Kidney (tissue), 13 donors: ENCODE measurements at regions not wholly inside any gene's neighbourhood (a gene's known extent, or its start where the extent isn't known, plus 50 kb on each side); places are given as distances from the start of the nearest gene placed in this dataset.

Experiments used
- DNase-seq, 5 donors: peaks; one replicate each; pipeline ENCODE4 v3.0.0-alpha.2; 2013 to 2020
- FAIRE-seq: peaks from 2 replicates; lab custom pipeline; 2012; peaks lifted over from hg19 to GRCh38; lab: Jason Lieb, UNC
- H3K27ac ChIP-seq, 2 donors: one replicate each; pipeline ENCODE4 v1.7.0; 2013; ENCODE audit warnings: low read depth in 2 of 2, low read length in 2 of 2, inconsistent platforms in 1 of 2
- H3K27me3 ChIP-seq: one replicate; pipeline ENCODE4 v1.7.1; 2013; ENCODE audit warnings: low read length, inconsistent platforms; ENCODE audit not compliant: control insufficient read depth, insufficient read depth
- H3K36me3 ChIP-seq, 3 donors: one replicate each; pipeline versions ENCODE4 v1.7.0 to v1.7.1; 2013; ENCODE audit warnings: low read length in 3 of 3, control low read depth in 1 of 3, inconsistent platforms in 1 of 3; ENCODE audit not compliant: insufficient read depth in 3 of 3, control insufficient read depth in 2 of 3
- H3K4me1 ChIP-seq, 3 donors: one replicate each; pipeline versions ENCODE4 v1.7.0 to v1.7.1; 2013; ENCODE audit warnings: low read length in 3 of 3, inconsistent platforms in 1 of 3, low read depth in 1 of 3; ENCODE audit not compliant: control insufficient read depth in 2 of 3, insufficient read depth in 2 of 3
- H3K4me3 ChIP-seq, 3 donors: one replicate each; pipeline versions ENCODE4 v1.7.0 to v1.8.1; 2013; ENCODE audit warnings: low read length in 3 of 3, control low read depth in 1 of 3, inconsistent platforms in 1 of 3
- H3K9ac ChIP-seq, 3 donors: one replicate each; pipeline versions ENCODE4 v1.7.0 to v1.7.1; 2013; ENCODE audit warnings: low read length in 3 of 3, control low read depth in 1 of 3, inconsistent platforms in 1 of 3
- H3K9me3 ChIP-seq, 3 donors: one replicate each; pipeline versions ENCODE4 v1.7.0 to v1.7.1; 2013; ENCODE audit warnings: low read length in 3 of 3, control low read depth in 1 of 3, inconsistent platforms in 1 of 3; ENCODE audit not compliant: control insufficient read depth in 2 of 3, insufficient read depth in 1 of 3
- intact Hi-C: fragments of 100-400 bp; cut with DNase I; formaldehyde crosslinking; loops from one replicate; pipeline ENCODE4 v1.11.1; 2022
- TF ChIP-seq, protein P1 (sequence below): IDR thresholded peaks from 3 replicates; pipeline ENCODE4 v1.5.1; 2012; ENCODE audit warnings: mild to moderate bottlenecking, moderate library complexity, borderline replicate concordance; ENCODE audit not compliant: insufficient read depth; ENCODE audit errors: extremely low read depth
- donor health status: control.
- donor health status: control.
- donor health status: control.
- donor health status: control.
- donor health status: control.
- donor health status: DM: yes; HTN: yes; CAD: no.
- donor health status: Normal renal cell carcinoma (clear cell type).

DNA sequence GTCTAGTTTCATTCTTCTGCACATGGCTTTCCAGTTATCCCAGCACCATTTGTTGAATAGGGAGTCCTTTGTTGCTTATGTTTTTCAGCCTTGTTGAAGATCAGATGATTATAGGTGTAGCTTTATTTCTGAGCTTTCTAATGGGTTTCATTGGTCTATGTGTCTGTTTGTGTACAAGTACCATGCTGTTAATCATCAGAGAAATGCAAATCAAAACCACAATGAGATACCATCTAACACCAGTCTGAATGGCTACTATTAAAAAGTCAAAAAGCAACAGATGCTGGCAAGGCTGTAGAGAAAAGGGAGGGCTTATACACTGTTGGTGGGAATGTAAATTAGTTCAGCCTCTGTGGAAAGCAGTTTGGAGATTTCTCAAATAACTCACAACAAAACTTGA lies 321.5 kb upstream of the PTBP2 start:
- TF ChIP-seq, protein P1, sequence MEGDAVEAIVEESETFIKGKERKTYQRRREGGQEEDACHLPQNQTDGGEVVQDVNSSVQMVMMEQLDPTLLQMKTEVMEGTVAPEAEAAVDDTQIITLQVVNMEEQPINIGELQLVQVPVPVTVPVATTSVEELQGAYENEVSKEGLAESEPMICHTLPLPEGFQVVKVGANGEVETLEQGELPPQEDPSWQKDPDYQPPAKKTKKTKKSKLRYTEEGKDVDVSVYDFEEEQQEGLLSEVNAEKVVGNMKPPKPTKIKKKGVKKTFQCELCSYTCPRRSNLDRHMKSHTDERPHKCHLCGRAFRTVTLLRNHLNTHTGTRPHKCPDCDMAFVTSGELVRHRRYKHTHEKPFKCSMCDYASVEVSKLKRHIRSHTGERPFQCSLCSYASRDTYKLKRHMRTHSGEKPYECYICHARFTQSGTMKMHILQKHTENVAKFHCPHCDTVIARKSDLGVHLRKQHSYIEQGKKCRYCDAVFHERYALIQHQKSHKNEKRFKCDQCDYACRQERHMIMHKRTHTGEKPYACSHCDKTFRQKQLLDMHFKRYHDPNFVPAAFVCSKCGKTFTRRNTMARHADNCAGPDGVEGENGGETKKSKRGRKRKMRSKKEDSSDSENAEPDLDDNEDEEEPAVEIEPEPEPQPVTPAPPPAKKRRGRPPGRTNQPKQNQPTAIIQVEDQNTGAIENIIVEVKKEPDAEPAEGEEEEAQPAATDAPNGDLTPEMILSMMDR, result no peak
- intact Hi-C loops, result no loop called here
- FAIRE-seq (no peak), DNase-seq (no peak)
- Histone ChIP-seq H3K4me1 (no peaks in the 10 kb centered on the region), H3K27ac (no peak overlapping the region), H3K9me3 (no peaks in the 10 kb centered on the region), H3K27me3 (no peaks in the 10 kb centered on the region), H3K36me3 (no peaks in the 10 kb centered on the region), H3K4me3 (no peak overlapping the region), H3K9ac (no peak overlapping the region)

DNA sequence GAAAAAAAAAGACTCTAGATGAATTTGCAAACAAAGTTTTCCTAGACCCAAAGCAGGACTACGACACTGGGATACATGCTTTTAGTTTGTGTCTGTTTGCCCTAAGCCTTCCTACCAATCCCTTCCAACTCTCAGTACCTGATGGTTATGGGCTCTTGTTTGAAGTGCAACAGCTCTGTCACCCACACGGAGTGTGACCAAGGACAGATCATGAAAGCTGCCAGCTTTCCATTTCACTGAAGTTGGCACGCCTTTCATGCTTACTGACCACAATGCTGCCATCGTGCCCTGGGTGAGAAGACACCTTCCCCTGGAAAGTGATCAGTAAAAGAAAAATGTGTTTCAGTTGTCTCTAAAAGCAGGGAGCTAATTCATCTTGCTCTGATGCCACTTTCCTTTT lies 312.5 kb upstream of the PTBP2 start:
- no peaks in the 10 kb centered on the region for H3K36me3 ChIP-seq
- no peak for FAIRE-seq

DNA sequence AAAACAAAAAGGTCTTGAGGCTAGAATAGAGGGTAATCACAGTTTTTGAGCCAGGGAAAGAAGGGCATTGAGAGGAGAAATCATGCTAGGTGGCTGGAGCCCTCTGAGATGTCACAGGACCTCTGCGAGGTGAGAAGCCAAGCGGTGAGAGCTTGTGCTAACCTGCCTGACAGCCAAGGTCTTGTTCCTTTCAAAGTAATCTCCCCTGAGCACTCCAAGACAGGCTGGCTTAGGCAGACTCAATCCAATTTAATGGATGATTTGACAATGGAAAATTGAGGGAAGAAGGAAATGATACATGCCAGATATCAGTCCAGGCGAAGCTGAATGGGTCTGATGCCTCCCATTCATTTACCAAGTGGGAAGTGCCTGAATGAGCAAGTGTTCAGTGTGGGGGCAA lies 311.9 kb upstream of the PTBP2 start:
- H3K9ac ChIP-seq, result no peak overlapping the region
- TF ChIP-seq, protein P1, result no peak

More for the DNA sequence above, 312.5 kb upstream of the PTBP2 start:
- H3K27ac ChIP-seq, result no peak overlapping the region
- no peaks in the 10 kb centered on the region for H3K9me3 ChIP-seq
- H3K27me3 ChIP-seq, result no peaks in the 10 kb centered on the region
- DNase-seq, result no peak
- H3K4me3 ChIP-seq, result no peak overlapping the region
- no peaks in the 10 kb centered on the region for H3K4me1 ChIP-seq
- TF ChIP-seq, protein P1, result no peak
- intact Hi-C loops, result no loop called here
- no peak overlapping the region for H3K9ac ChIP-seq

DNA sequence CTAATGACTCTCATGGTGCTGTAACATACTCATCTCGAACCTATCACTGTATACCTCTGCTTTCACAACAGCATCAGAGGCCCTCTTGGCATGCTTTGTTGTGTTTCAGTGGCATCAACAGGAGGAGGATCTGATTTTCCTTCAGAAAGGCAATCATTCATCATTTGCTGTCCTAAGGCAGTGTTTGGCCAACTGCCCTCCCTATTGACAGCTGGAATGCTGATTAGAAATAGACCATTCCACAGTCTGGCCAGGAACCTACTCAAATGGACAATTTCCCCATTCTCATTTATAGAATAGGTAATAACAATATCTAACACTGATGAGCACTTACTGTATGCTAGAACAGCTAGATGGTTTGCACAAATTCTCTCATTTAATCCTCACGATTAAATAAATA lies 310.6 kb upstream of the PTBP2 start:
- Histone ChIP-seq H3K4me1 (no peaks in the 10 kb centered on the region), H3K9ac (no peak overlapping the region), H3K27me3 (no peaks in the 10 kb centered on the region), H3K27ac (no peak overlapping the region), H3K9me3 (no peaks in the 10 kb centered on the region), H3K36me3 (no peaks in the 10 kb centered on the region), H3K4me3 (no peak overlapping the region)
- FAIRE-seq (no peak), DNase-seq (no peak)
- intact Hi-C loops, result no loop called here
- TF ChIP-seq, protein P1, result no peak

More for the DNA sequence above, 311.9 kb upstream of the PTBP2 start:
- DNase-seq (no peak), FAIRE-seq (no peak)
- H3K9me3 ChIP-seq, result no peaks in the 10 kb centered on the region
- no peak overlapping the region for H3K27ac ChIP-seq
- no peak overlapping the region for H3K4me3 ChIP-seq
- H3K4me1 ChIP-seq, result no peaks in the 10 kb centered on the region
- intact Hi-C loops, result no loop called here
- H3K36me3 ChIP-seq, result no peaks in the 10 kb centered on the region
- H3K27me3 ChIP-seq, result no peaks in the 10 kb centered on the region
